ENCODE measurements at regions not wholly inside any gene's neighbourhood (a gene's known extent, or its start where the extent isn't known, plus 50 kb on each side); places are given as distances from the start of the nearest gene placed in this dataset.

DNA sequence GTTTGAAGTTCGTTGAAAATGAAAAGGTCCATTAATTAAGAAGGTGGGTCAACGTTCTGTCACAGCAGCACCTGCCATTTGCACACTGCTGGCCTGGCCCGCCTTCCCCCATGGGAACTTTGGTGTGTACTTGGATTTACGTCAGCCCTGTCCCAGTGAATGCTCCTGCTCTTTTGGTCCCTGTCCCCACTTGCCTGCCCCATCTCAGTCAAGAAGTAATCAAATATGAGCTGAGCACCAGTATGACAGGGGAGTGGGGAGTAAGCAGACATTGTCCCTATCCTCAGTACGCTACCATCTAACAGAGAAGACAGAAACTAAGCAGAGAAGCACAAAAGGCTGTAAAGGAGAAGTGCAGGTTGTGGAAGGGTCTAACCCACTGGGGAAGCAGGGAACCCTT lies 65.1 kb downstream of the SLC4A3 start:
- DNase-seq (ENCODE audit: low read depth): no peak

DNA sequence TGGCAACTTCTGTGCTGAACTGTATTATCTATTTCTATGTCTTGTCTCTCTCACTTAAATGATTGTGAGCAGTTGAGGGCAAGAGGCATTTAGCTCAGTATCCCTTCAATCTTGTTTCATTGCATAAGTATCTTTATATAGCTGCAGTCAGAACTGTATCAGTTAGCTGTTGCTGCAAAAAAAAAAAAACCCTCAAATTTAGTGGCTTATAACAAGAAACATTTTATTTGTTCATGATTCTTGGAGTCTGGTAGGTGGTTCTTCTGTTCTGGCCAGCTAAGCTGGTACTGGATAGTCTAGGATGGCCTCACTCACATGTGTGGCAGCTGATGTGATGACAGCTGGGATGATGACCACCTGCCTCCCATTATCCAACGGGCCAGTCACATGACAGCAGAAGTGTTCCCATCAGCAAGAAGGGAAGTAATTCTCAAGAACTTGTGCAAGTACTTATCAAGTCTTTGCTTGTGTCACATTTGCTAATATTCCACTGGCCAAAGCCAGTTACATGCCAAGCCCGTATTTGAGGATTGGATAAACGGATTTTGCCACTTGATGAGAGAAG lies 67.8 kb downstream of the SLC4A3 start:
- DNase-seq (ENCODE audit: low read depth): no peak

DNA sequence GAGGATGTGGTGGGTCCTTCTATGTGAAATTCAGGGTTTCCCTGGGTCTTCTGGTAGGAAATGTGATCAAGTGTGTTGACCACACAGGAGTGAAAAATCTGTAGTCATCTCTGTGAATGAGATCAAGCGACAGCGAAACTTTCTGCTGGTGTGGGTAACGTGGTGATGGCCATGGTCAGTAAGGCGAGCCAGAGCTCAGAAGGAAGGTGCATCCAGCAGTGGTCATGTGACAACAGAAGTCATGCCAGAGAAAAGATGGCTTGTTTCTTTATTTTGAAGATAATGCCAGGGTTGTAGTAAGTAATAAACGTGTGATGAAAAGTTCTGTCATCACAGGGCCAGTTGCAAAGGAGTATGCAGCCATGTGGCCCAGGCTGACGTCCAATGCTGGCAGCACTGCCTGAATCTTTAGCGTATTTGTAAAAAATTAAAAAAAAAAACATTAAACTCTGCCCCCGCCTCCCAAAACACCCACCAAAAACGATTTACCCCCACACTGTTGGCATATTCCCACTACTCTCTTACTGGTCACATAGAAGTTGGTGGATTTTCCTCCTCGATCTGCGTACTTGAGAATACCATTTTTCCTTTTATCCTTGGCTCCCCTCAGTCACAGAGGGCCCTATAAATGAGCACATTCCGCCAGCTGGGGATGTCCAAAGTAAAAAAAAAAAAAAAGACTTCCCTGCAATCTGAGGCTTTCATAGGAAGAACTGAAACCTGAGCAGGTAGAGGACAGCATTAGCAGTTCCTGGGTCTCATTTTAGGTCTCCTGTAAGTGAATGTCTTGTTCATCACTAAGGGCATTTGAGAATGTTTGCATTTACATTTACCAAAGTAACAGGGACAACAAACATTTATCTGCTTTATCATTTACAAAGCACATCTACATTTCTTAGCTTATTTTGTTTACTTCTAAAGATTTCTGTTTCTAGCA lies 70.6 kb downstream of the SLC4A3 start:
- no peak for DNase-seq (ENCODE audit: low read depth)

DNA sequence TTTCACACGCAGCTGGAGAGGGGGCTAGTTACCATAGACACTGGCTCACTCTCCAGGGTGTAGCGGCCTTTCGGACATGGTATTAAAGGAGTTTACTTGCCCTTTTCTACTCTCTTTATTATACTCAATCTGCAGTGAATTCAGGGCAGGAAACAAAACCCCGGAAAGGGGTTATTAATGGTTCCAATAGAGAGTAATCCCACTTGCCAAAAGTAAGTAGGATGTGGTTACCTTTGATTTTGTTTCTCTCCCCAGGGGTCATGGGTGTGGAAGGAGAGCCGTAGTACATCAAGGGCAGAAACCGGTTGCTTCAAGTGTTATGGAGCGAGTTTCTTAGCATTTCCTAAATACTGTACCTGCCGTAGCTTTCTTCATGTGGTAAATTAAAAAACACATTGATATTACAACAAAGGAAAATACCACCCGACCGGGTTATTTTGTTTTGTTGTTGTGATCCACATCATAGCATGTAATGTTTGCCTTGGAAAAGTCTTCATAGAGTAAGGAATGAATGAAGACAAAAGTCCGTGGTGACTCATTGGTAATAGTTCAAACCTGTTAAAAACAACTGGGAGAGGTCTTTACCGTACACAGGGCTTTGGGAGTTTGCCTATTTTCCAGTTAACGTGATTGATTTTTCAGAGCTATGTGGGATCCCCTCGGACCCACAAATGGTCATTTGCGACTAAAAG lies 71.5 kb downstream of the SLC4A3 start:
- no peak for DNase-seq (ENCODE audit: low read depth)

DNA sequence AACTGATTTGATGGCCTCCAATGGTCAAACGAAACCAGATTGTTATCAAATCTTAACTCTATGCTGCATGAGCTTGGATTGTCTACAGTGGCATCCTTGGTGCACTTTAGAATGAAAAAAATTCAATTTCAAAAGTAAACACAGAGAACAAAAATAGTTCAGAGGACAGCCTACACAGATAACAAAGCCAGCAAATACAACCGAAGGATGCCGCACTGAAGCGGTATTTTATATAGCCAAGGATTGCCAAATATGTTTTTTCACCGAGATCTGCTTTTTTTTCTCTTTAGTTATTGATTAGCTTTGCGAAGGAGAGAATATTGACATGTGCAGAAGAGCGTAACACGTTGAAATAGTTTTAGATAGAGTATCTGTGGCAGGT lies 72.0 kb downstream of the SLC4A3 start:
- DNase-seq (ENCODE audit: low read depth): no peak

DNA sequence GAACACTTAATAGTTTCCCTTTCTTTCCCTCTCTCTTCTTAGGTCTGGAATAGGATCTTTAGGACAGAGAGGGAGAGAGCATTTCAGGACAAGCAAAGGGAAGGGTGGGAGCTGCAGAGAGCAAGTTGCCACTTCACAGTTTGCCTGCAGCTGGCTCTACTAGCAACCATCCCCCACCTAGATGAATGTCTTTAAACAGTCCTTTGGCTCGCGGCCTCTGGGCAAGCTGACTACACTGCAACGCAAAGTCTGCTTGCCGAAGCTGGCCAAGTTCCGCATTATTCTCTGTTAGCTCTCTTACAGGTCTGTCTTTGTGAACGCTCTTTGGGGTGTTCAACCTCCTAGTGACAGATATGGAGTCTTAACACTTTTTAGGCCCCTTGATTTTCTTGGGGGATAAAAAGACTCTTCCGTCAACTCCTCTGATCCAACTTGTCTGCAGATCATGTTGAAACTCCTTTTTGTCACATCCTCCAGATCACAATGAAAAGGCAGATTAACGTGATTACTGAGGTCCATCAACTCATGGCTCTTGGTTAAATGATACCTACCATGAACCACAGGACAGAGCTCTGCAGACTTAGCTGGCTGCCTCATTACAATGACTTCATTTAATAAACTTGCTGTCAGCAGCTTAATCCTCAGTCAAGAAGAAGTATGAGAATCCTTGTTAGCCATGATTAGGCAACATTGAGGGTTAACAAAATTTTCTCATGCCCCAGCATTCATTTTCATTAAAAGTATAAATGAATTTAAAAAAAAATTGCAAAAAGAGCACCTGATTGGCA lies 74.6 kb downstream of the SLC4A3 start:
- no peak for DNase-seq (ENCODE audit: low read depth)

DNA sequence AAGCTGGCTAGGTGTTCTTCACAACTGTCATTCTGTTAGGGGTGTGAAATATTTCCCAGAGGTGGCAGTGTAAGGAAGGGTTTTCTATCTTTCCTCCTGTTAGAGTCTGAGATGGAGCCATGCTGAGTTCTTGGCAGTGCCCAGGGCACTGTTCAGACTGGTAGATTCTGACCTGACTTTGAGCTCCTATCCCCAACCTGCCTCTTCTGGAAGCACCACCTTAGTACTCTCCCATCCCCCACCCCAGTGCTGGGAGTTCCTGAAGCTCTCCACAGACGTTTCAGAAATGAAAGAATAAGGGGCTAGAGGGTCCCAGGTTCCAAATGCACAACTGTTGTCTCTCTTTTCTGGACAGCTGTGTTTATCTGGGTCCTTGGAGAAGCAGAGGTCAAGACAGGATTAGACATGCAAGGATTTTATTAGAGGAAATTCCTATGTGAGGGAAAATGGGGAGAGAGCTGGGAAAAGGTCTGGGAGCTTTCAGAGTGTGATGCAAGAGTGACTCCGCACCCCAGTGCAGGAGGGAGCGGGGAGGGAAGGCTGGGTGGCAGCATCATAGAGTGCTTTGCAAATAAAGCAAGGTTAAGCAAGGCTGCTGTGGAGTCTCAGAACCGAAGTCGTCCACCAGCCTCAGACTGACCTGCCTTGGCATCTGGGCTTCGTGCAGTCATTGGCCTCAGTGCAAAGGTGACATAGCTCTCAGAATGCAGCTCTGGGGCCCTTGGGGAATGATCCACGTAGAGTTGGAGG lies 75.5 kb downstream of the SLC4A3 start:
- DNase-seq (ENCODE audit: low read depth): no peak

DNA sequence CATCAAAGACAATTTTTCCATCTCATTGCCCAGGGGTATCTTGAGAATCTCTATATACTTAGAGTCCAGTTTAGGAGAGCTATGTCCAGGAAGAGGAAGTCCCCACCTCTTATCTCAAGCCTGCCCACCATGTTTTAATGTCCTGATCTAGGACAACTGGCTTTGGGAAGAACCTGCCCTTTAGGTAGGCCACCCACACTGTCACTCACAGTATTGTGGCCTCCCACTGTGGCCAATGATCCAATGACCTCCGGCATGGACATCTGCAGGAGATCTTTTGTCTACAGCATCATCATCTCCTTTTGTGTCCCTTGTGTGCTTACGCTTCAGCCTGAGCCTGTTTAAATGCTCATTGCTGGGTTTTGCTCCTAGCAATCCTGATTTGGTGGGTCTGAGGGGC lies 77.4 kb downstream of the SLC4A3 start:
- no peak for DNase-seq (ENCODE audit: low read depth)

DNA sequence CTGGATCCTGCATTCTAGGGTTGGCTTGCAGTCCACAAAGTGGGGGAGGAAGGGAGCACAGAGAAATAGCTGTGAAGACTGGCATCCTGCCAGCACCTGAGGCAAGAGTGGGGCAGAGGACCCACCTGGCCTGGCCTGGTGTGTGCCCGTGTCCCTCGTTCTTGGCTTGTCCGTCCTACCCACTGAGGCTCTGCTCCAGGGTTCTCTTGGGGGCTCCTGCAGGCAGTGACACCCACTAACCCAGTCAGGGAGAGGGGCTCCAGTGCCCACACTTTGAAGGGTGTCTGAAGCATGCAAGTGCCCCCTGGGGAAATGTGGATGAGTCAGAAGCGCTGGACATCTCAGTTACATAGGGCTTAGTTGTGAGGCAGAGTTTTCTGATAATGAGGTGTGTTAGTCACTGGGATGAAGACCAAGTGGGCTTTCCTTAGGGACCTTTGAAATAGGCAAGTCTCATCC lies 79.4 kb downstream of the SLC4A3 start:
- DNase-seq (ENCODE audit: low read depth): no peak

DNA sequence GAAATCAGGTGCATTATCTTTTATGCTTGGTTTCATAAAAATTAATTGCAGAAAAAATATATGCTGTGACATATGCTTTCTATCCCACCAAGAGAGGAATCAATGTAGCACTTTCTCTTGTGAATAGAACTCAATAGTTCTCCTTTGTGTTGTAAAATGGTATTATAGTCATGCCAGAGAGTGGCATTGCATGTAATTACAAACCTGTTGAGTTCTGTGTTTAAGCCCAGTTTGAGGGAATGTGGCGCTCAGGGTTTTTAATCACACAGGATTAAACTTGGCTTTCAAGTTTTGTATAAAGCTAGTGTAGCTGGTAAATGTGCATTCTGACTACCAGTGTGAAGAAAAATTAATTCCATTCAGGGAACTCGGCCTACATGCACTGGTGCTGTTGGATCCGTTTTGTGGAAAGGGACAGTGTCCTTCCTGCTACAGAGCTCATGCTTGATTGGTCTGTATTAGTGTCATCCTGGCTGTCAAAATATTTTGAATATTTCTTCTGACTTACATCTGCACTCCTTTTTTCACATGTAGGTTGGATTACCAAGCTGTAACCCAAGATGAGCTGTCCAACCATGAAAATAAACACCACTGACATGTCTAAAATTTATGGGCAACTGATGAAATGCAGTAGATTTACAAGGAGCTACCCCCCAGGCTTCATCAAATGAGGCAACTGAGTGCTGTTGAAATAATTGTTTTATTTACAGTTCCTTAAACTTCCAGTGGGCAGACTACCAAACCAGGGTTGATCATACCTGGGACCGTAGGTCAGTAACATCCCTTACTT lies 80.3 kb downstream of the SLC4A3 start:
- no peak for DNase-seq (ENCODE audit: low read depth)

DNA sequence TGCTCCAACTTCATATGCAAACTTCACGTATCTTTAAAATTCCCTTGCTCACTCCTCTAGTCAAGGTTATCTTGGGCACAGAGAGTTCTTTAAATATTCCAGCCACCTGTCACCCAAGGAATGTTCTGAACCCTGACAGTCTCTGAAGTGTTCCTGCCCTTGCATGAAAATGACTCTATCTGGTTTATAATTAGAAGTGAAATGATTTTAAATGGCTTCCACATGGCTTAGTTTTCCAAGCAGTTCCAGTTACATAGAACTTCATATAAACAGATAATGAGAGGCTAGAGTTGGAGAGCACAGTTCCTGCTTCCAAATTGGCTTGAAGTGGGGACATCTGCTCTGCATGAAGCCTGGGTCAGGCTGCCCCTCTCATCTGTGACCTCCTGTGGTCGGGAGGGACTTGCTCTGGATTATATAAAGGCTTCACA lies 81.9 kb downstream of the SLC4A3 start:
- DNase-seq (ENCODE audit: low read depth): no peak

DNA sequence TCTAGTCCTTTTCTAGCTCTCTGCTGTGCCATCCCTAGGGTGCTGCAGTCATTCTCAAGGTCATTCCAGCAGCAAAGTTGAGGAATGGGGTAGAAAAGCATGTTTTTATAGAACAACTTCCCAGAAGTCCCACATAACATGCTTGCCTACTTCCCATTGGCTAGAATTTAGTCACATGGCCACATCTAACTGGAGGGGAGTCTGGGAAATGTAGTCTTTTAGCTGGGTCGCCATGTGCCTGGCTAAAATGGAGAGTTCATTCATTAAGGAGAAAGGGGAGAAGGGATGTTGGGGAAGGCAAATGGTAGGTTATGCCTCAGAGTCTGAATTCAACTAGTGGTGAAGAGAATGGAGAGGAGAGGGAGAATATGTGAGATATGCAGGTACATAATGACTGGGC lies 85.7 kb downstream of the SLC4A3 start:
- DNase-seq (ENCODE audit: low read depth): peak; percentile 62

DNA sequence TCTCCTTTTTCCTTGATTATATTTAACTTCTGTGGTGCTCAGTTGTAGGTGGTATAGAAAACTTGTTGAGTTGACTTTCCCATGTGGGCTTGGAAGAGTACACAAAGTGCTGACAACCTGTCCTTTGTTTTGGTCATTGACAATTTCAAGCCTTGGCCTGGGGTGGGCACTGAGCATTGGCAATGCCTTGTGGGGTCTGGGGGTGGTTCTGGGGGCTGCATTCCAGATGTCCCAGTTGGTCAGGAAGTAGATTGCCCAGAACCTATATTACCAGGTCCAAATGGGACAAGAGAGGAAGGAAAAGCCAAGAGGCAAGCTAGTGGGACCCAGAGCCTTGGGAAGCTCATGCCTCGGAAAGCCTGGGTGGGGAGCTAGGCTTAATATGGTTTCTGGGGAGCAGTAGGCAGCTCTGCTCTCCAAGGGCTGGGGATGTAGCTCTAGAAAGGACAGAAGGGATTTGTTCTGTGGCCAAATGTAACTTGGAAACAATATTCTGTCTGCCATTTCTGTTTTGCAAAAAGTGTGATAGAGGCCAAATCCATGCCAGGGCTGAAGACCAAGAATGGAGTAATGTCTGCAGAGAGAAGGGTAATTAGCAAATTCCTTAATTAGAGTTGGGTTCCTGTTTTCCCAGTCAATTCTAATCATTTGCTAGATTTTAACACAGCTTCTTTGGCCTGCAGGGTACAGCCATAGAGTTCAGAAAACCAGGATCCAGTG lies 87.4 kb downstream of the SLC4A3 start:
- DNase-seq (ENCODE audit: low read depth): no peak

DNA sequence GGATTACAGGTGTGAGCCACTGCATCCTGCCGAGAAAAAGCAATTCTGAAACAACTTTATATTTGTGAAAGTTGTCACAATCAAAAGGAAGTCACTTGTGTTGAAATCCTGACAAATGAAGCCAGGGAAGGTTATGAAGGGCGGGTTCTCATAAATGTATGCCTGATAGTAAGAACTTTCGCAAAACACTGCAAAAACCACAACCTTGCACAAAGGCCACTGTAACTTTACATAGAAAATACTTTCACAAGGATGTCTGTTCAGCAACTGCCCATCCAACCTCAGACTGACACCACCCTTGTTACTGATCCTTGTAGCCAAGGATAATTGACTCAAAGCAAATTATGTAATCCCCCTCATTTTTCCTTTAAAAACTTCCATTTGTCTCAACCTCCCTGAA lies 90.6 kb downstream of the SLC4A3 start:
- DNase-seq (ENCODE audit: low read depth): no peak

DNA sequence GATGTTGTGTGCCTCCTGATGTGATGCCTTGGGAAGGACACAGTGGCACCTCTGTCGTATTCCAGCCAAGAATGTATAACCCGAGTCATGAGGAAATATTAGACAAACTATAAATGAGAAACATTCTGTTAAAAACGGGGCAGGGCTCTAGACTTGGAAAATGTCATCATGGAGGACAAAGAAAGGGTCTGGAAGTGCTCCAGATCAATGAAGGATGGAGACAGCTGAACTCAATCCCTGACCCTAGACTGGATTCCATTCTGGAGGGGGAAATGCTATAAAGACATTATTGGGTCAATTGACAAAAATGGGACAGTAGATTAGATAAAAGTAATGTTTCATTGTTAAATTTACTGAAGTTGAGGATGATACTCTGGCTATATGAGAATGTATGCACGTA lies 92.1 kb downstream of the SLC4A3 start:
- no peak for DNase-seq (ENCODE audit: low read depth)

DNA sequence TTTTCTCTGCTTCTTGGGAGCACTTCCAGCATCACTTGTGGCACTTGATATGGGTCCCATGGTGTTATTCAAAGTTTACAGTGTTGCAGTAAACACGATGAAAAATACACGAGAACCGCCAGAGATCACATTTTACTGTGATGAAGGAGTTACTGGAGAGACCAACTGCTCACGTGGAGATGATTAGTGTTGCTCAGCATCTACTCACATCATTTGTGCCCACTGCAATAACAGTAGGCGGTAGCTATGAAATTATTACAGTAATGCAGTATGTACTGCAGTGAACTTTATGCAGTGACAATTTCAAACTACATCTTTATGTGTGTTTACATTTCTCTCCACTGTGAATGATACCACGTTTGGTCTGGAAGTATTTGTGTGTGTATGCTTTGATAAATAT lies 93.5 kb downstream of the SLC4A3 start:
- no peak for DNase-seq (ENCODE audit: low read depth)

DNA sequence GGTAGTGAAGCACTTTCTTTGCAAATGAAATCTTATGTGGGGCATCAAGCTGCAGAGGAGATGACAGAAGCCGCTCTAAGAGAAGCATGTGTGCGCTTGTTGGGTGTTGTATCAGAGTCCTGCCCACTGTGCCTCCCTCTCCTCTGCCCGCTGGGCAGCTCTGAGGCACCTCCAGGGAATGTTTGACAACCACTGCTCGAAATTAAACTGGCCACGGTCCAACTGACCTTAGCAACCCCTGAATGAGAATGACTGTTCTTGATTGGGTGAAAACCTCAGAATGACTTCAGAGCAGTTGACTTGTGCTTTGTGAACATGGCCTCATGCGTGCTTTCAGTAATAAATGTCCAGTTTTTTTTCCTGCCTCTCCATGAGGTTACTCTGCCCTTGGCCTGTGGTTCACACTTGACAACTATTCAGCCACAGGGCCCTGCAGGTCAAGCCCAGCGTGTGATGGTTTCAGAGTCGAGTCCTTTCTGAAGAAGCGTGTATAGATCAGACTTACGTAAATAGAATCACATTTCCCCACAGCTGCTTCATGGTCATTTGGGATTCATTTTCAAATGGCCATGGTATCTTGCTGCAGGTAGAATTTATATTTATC lies 94.9 kb downstream of the SLC4A3 start:
- no peak for DNase-seq (ENCODE audit: low read depth)

DNA sequence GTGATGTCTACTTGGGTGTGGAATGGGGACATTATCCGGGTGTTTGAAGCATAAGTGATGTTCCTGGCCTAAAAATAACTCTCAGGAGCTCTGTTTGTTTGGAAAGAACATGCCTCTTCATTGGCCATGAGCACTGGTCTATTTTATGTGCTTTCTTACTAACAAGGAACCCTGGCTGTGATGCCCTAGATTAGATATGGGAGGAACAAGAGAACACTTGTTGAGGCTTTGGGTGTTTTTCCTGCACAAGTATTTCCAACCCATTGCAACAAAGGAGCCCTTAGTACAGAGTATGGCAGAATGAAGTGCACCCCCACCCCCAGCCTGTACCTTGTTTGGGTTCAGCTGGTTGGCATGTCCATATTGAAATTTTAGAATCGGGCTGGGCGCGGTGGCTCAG lies 95.9 kb downstream of the SLC4A3 start:
- DNase-seq (ENCODE audit: low read depth): no peak

DNA sequence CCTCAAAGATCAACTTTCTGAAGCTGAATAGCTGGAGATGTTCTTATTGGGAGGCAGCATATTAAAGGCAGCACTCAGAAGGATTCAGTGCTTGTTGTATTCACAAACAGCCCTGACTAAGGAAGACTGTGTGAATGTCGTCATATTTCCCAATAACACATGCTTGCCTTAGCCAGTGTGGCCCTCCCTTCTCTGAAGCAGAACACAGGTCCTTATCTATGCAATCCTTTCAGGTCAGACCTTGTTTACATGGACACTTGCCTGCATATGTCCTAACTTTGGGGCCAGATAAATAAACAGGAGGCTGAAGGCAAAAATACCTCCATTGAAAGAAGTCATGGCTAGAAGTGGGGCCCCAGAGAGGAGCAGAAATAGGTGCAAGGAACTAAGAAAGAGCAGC lies 97.2 kb downstream of the SLC4A3 start:
- DNase-seq (ENCODE audit: low read depth): no peak

DNA sequence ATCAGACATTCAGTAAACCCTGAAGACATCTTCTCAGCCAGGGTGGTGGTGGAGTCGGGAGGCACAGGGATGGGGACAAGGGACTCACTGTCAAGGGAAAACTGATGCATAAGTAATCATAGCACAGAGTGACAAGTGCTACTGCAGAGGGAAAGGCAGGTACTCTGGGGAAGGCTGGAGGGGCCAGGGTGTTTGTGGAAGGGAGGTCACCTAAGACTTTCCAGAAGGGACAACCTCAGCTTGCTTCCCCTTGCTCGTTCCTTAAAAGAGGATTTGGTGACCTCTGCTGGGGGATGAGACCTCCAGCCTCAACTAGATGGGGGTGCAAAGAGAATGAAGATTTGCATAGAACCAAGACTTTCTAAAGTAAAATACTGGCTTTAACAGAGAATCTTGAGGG lies 99.5 kb downstream of the SLC4A3 start:
- no peak for DNase-seq (ENCODE audit: low read depth)
